T47D (cell line): ENCODE measurements at regions not wholly inside any gene's neighbourhood (a gene's known extent, or its start where the extent isn't known, plus 50 kb on each side); places are given as distances from the start of the nearest gene placed in this dataset.

Experiments
- DNase-seq, 2 experiments: peaks; one replicate each; pipeline versions ENCODE4 v3.0.0 to v3.0.0-alpha.2; 2011 to 2012; ENCODE audit warnings: low read depth in 1 of 2, low spot score in 1 of 2
- JUND ChIP-seq: IDR thresholded peaks from 2 replicates; pipeline ENCODE4 v1.6.1; 2012; ENCODE audit warnings: low read depth
- in situ Hi-C: cut with HindIII; loops from 2 replicates; pipeline ENCODE4 v1.10.0; 2016; ENCODE audit warnings: low sequenced_read_pairs, low pct_unique_long_range_greater_than_20kb

DNA sequence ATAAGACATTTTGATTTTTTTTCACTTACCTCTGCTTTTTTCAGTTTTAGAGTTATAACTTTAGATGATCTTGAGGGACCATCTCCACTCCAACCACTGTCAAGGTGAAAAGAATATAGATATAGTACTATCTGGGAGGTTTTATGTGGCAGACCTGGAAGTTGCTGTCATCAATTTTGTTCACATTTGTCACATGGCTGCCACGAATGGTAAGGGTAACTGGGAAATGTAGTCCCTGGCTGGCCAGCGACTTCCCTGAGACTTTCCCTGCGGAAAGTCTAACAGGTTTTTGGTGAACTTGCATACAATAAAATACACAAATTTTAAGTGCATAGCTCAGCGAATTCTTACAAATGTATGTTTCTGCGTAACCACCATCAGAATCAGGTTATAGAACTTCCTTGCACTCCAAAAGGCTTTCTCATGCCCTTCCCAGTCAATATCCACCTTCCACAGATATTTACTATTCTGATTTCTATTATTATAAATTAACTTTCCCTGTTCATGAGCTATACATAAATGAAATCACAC is 121.5 kb downstream of the MAT2B start:
- DNase-seq, result no peak
- in situ Hi-C loops, result no loop called here
- TF ChIP-seq JUND, result no peak

DNA sequence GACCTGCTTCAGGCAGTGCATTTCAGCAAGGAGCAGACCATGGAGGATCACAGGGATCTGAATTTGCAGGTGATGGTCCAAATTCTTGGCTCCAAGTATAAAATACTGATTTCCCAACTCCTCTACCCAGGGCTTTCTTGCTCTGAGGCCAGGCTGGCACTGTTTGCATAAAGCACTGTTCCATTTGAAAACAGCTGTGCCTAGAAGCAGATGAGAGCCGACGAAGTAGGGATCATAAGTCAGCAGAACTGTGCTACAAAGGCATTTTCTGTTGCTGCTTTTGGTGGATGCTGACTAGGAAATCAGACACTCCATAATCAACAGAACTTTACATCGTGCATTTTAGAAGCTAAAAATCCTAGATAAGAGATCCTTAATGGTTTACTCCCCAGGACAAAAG is 126.4 kb downstream of the MAT2B start:
- in situ Hi-C loops, result no loop called here
- no peak for TF ChIP-seq JUND
- no peak for DNase-seq

DNA sequence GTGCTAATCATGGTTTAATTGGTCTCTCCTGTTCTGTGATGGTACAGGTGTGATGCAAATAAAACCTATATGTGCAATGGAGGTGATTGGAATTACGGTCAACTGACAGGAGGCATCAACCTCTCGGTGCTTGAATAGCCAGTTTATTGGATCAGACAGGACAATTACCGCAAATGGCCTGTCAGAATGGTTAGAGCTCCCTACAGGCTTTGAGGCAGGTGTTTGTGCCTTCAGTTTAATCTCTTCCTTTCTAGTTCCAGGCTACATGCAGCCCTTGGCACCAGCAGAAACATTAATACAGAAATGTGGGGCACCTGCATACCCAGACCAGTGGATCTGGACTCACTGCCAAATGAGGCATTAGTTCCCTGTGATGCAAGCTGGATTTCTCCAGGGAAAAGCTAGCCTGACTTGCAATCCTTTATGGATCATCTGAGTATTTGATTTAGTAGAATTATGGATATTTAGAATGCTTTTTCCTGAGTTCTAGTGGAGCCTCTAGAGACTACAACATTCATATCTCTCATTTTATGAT is 128.6 kb downstream of the MAT2B start:
- in situ Hi-C loops, result no loop called here
- no peak for DNase-seq
- TF ChIP-seq JUND, result no peak

DNA sequence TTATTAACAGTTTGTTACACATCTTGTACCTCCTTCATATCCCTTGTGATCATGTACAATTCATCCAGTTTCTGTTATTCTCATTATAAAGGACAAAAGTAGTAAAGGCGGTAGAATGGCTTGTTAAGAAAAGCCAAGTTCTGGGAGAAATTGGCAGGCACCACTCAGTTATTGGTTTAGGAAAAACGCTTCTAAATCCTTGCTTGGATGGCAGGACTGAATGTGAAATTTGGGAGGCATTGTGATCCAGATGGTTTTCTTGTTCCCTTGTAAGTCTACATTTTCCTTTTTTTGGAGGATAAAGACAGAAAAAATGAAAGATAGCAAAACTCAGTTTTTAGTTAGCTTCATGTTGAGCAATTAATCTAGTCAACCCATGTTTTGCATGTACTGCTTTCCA is 130.2 kb downstream of the MAT2B start:
- no peak for DNase-seq
- in situ Hi-C loops, result no loop called here
- no peak for TF ChIP-seq JUND

DNA sequence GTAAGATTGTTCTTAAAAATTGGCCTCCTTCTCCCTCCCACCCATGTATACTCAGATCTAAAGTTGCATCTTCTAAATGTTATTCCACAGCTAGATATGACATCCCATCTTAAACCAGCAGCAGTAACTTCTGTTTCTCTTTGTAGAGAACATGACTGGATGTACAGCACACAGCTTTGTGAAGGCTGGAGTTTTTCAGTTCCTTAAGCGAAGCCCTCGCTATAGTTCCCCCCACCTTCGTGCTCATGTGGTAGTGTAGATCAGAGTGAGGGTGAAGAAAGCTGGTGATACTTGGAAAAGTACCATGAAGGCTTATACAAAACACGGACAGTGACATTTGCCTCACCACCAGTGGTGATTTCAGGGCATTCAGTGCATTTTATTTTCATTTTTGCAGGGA is 137.5 kb downstream of the MAT2B start:
- TF ChIP-seq JUND, result no peak
- DNase-seq, result no peak
- in situ Hi-C loops, result no loop called here

DNA sequence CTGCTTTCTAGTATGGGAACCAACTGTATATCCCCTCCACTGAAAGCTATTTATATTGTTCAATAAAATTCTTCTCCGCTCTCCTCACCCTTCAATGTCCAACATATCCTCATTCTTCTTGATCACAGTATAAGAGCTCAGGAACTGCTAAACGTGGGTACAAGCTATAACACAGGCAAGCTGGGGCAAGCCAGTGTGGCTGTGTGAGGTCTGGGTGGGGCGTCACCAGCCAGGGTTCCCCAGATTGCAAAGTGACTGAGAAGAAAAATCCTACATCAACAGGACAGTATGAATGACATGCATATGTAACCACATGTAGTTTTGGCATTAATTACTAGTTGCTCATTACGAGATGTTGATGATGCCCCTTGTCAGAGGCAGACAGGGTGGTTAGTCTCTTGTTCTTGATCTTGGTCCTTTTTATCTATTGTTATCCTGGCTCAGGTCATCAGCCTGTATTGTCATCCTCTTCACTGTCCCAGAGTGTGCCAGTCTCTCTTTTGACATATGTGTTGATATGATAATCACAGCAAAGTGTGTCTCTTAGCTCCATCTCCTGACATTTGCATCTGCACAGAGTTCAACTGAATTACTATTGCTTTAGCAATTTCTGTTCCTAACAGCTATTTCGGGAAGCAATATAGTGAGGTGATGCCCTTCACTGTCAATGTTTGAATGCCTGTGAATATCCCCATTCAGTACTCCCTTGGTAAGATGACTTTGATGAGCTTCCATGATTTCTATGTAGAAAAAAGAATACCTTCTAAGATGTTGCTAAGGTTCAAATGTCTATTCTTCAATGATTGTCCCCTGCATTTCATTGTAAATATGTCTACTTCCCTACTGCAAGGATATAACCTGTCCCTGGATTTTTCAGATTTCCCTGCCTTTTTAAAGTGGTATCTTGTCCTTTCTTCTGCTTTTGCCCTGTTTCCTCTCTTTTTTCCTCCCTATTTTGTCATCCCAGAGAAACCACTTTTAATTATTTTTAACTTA is 140.3 kb downstream of the MAT2B start:
- DNase-seq, result no peak
- in situ Hi-C loops, result no loop called here
- TF ChIP-seq JUND, result no peak

DNA sequence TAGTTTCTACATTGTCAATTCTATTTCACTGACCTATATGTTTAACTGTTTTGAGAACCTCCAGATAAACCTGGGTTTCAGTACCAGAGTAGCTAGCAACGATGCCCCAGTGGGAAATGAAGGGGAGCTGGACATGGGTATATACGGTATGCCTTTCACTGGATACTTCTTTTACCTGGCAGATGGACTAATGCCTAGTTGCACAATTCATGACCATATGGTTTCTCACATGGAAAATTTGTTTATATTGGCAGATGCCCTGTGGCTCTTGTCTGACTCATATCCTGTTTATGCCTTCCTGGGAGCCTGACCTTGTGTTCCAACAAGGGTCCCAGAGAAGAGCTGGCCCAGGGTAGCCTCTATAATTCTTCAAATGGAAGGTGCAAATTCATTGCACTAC is 144.1 kb downstream of the MAT2B start:
- no peak for TF ChIP-seq JUND
- in situ Hi-C loops, result no loop called here
- peak in 1 of 2 experiments; percentile 81 for DNase-seq

DNA sequence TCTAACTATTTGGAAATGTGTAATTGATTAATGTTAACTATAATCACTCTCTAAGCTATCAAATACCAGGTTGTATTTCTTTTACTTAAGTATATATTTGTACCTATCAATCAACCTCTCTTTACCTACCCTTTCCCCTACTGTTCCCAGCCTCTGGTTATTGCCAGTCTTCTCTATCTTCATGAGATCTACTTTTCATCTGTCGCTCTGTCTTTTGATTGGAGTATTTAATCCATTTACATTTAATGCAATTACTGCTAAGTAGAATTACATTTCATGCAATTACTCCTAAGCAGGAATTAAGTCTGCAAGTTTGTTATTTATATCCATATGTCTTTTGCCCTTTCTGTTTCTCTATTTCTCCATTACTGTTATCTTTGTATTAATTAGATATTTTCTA is 148.1 kb downstream of the MAT2B start:
- in situ Hi-C loops, result no loop called here
- no peak for TF ChIP-seq JUND
- no peak for DNase-seq

DNA sequence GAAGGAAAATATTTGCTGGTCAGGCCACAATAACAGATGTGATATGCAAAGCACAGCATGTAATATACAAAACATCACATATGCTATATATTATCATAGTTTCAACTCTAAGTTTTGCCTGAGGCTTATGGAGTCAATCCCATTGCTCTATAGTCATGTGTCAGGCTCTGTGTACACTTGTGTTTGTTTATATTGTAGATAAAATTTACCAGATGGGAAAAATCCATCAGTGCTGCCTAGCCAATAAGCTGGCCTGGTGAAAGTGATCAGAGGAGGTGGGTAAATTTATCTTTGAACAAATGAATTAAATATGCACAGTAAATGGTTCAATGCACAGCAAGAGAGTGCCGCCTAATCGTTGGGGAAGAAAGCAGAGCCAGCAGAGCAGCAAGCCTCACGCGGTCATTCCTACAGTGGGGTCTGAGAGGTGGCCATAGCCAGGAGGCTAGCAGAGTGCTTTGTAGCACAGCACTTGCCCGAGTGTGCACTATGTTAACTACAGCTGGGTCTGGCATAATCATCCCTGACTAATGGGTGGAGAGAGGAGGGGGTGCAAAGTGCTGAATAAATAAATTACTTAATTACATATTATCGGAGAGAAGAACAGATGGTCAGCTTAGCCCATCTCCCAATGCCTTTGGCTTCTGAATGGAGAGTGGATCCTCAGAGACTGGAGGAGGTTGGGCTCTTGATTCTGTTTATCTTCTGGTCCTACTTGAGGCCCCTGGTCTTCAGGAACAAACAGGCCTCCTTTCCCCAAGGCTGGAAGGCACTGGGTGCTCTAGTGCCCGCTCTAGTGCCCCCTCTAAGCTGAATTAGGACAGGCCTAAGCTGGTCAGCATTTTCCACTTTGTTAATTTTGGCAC is 153.5 kb downstream of the MAT2B start:
- peak in 1 of 2 experiments; percentile 17 for DNase-seq
- no peak for TF ChIP-seq JUND
- in situ Hi-C loops, result no loop called here

DNA sequence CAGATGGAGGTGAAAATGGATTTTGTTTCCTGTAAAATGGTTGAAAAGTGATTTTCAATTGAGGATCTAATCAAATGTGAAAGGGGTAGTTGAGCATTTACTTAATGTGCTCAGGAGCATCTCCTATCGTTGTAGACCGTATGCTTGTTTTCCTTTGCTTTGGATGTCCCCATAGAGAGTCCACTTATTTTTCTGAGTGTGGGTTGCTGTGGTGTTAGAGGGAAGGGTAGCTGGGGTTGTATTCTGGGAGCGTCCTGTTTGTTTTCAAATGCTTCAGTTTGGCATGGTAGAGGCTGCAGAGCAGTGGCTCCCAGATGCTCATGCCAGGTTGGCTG is 154.1 kb downstream of the MAT2B start:
- DNase-seq, result no peak
- in situ Hi-C loops, result no loop called here
- no peak for TF ChIP-seq JUND

DNA sequence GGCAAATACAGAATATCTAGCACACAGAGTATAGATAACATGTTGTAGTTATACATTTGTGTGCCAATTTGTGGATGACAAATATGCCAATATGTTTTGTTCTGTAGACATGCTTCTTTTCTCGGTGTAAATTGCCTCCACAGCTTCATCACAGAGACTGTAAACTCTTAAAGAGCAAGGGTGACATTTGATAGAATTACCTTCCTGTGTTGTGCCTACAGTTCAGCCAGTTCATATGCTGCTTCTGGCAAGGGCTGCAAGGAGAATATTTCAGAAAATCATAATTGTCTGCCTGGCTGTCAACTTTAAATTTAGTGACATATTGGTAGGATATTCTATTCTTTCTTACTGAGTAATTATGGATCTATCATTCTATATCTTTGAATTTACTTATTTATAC is 155.1 kb downstream of the MAT2B start:
- in situ Hi-C loops, result no loop called here
- DNase-seq, result no peak
- TF ChIP-seq JUND, result no peak

DNA sequence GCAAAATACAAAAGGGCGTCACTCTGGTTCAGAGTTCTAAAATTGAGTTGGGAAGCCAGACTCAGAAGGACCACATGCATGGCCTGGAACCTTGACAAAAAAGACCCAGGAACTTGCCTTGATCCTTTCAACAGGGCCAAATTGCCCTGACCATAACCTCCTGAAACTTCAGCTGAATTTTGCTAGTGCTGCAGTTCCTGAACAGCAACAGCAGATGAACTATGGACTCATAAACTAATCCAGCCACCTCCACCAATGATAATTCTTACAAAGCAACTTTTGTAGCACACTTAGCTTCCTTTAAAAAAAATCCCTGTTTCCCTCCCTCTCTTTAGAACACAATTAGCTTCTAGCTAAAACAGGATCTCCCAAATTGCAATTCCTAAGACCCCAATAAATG is 155.9 kb downstream of the MAT2B start:
- in situ Hi-C loops, result no loop called here
- DNase-seq, result no peak

More for the DNA sequence above, 155.9 kb downstream of the MAT2B start:
- no peak for TF ChIP-seq JUND
